K562 (cell line): ENCODE measurements at regions not wholly inside any gene's neighbourhood (a gene's known extent, or its start where the extent isn't known, plus 50 kb on each side); places are given as distances from the start of the nearest gene placed in this dataset.

Experiments
- ATAC-seq: fragments of 200-7000 bp; cut with Tn5 transposase; 3 replicates; pipeline ENCODE4 v1.9.1; 2020; ENCODE audit warnings: moderate library complexity
- BruUV-seq: library from RNA; stranded (reverse); fragments of 400-500 nt; replicated peaks from 2 replicates; lab custom pipeline; 2021; lab: Mats Ljungman, UMichigan
- CTCF ChIA-PET: fragments of 300-600 bp; formaldehyde crosslinking; extraction: SDS; loops from one replicate; lab custom pipeline; 2021; ENCODE audit warnings: low intra/inter-chr PET ratio; lab: Yijun Ruan, JAX
- POLR2A ChIA-PET: fragments of 300-600, 350-650 bp; sonication (Branson Sonifier 250); formaldehyde crosslinking; extraction: SDS; loops from one replicate; lab custom pipeline; 2021; ENCODE audit warnings: antibody characterized with exemption, inconsistent platforms; lab: Yijun Ruan, JAX
- DNase-seq, 4 experiments: peaks; one replicate each; pipeline versions ENCODE4 v3.0.0 to v3.0.0-alpha.2; 2011 to 2018; ENCODE audit warnings: low spot score in 3 of 4, mixed read lengths in 3 of 4; ENCODE audit errors: extremely low read depth in 1 of 4
- FAIRE-seq: peaks from 2 replicates; lab custom pipeline; 2011; peaks lifted over from hg19 to GRCh38; lab: Jason Lieb, UNC
- H2AFZ ChIP-seq: 2 replicates; pipeline ENCODE4 v1.6.0; 2011; ENCODE audit warnings: low read depth, low read length, control low read depth, inconsistent platforms
- H3K27ac ChIP-seq: fragments of 200-600 bp; 3 replicates; pipeline ENCODE4 v1.8.0; 2011; ENCODE audit warnings: low read depth, mild to moderate bottlenecking, control low read depth, inconsistent platforms, low read length, moderate library complexity, mixed read lengths; ENCODE audit errors: extremely low read depth
- H3K27me3 ChIP-seq, 2 experiments: fragments of 300-600 bp in 1 of 2; 2 replicates in 1 of 2; 3 replicates in 1 of 2; pipeline versions ENCODE4 v1.6.0 to v1.8.0; 2011; ENCODE audit warnings: inconsistent platforms in 2 of 2, low read length in 2 of 2, mild to moderate bottlenecking in 1 of 2, mixed read lengths in 1 of 2, moderate library complexity in 1 of 2; ENCODE audit not compliant: control insufficient read depth in 2 of 2, insufficient read depth in 2 of 2
- H3K36me3 ChIP-seq: fragments of 300-600 bp; 3 replicates; pipeline ENCODE4 v1.8.0; 2011; ENCODE audit warnings: mild to moderate bottlenecking, low read length, inconsistent platforms; ENCODE audit not compliant: control insufficient read depth, insufficient read depth
- H3K4me1 ChIP-seq, 2 experiments: fragments of 200-600 bp in 1 of 2; replicated peaks in 1 of 2; 2 replicates in 1 of 2; 3 replicates in 1 of 2; pipeline versions ENCODE4 v1.5.1 to v1.8.0; 2011; ENCODE audit warnings: inconsistent platforms in 2 of 2, low read length in 2 of 2, mild to moderate bottlenecking in 1 of 2, mixed read lengths in 1 of 2, moderate library complexity in 1 of 2; ENCODE audit not compliant: control insufficient read depth in 2 of 2, insufficient read depth in 2 of 2
- H3K4me2 ChIP-seq: 2 replicates; pipeline ENCODE4 v1.6.1; 2011; ENCODE audit warnings: low read length, control low read depth, inconsistent platforms, mixed read lengths; ENCODE audit not compliant: insufficient read depth
- H3K4me3 ChIP-seq: fragments of 200-600 bp; sonication (generic), shearing (Covaris generic); 2 replicates; pipeline ENCODE4 v1.5.1; 2016; ENCODE audit warnings: control low read depth, inconsistent platforms
- H3K79me2 ChIP-seq: fragments of 200-600 bp; 3 replicates; pipeline ENCODE4 v1.8.0; 2011; ENCODE audit warnings: low read length, inconsistent platforms; ENCODE audit not compliant: control insufficient read depth, insufficient read depth
- H3K9ac ChIP-seq, 2 experiments: 2 replicates each; pipeline versions ENCODE4 v1.6.0 to v1.6.1; 2011; ENCODE audit warnings: low read depth in 2 of 2, low read length in 2 of 2, control low read depth in 1 of 2, inconsistent platforms in 1 of 2, mild to moderate bottlenecking in 1 of 2, mixed read lengths in 1 of 2; ENCODE audit not compliant: insufficient read depth in 1 of 2
- H3K9me1 ChIP-seq: one replicate; pipeline ENCODE4 v1.6.0; 2011; ENCODE audit warnings: inconsistent platforms, mild to moderate bottlenecking, low read length, moderate library complexity; ENCODE audit not compliant: control insufficient read depth, insufficient read depth
- H3K9me3 ChIP-seq: replicated peaks from 2 replicates; pipeline ENCODE4 v1.5.1; 2011; ENCODE audit warnings: low read depth, low read length, inconsistent platforms; ENCODE audit not compliant: control insufficient read depth, insufficient read depth
- H4K20me1 ChIP-seq: replicated peaks from 2 replicates; pipeline ENCODE4 v1.6.1; 2011; ENCODE audit warnings: low read length, inconsistent platforms, mixed read lengths; ENCODE audit not compliant: control insufficient read depth, insufficient read depth
- CC2D1A ChIP-seq: fragments of 450-650 bp; IDR thresholded peaks from 2 replicates; pipeline ENCODE4 v1.6.1; 2017; ENCODE audit warnings: mild to moderate bottlenecking
- E2F5 ChIP-seq: sonication (generic); formaldehyde crosslinking; IDR thresholded peaks from 2 replicates; pipeline ENCODE4 v1.8.0; 2022; ENCODE audit warnings: mild to moderate bottlenecking, missing genetic modification reagents
- ERF ChIP-seq: fragments of 450-650 bp; formaldehyde crosslinking; IDR thresholded peaks from 2 replicates; pipeline ENCODE4 v1.4.0; 2020; ENCODE audit warnings: mild to moderate bottlenecking, mixed read lengths
- FUS ChIP-seq: fragments of 200-400 bp; formaldehyde crosslinking; optimal IDR thresholded peaks from 2 replicates; pipeline ENCODE3; 2017; ENCODE audit warnings: low read depth, low read length
- GTF2A2 ChIP-seq: IDR thresholded peaks from 2 replicates; pipeline ENCODE4 v1.6.1; 2016; ENCODE audit warnings: mild to moderate bottlenecking, missing genetic modification characterization, missing compliant biosample characterization
- HOMEZ ChIP-seq: fragments of 250-450 bp; sonication (Bioruptor Pico); IDR thresholded peaks from 2 replicates; pipeline ENCODE4 v1.4.0; 2020; ENCODE audit warnings: mild to moderate bottlenecking, moderate library complexity
- SMARCB1 ChIP-seq: IDR thresholded peaks from 2 replicates; pipeline ENCODE4 v1.6.1; 2011; ENCODE audit warnings: improper control_type of control experiment, low read depth; ENCODE audit not compliant: insufficient read length
- ZNF133 ChIP-seq: fragments of 250-450 bp; sonication (Bioruptor Pico); IDR thresholded peaks from 2 replicates; pipeline ENCODE4 v1.4.0; 2020; ENCODE audit warnings: mild to moderate bottlenecking
- ZNF217 ChIP-seq: sonication (generic); formaldehyde crosslinking; IDR thresholded peaks from 2 replicates; pipeline ENCODE4 v1.8.0; 2022; ENCODE audit warnings: mild to moderate bottlenecking, missing genetic modification reagents
- ZNF354B ChIP-seq: fragments of 250-450 bp; sonication (Bioruptor Pico); IDR thresholded peaks from 2 replicates; pipeline ENCODE4 v1.4.0; 2020
- ZNF551 ChIP-seq: fragments of 250-450 bp; sonication (Bioruptor Pico); IDR thresholded peaks from 2 replicates; pipeline ENCODE4 v1.5.0; 2021; ENCODE audit warnings: mild to moderate bottlenecking, moderate library complexity
- ZNF79 ChIP-seq: fragments of 250-450 bp; sonication (Bioruptor Pico); IDR thresholded peaks from 2 replicates; pipeline ENCODE4 v1.4.0; 2020; ENCODE audit warnings: low read depth, mild to moderate bottlenecking, moderate library complexity
- WGBS: fragments of 100-300 bp; shearing (Covaris generic); methylation state at CpG from one replicate; pipeline ENCODE4 v1.1.6; 2016; ENCODE audit warnings: low coverage, mixed read lengths; ENCODE audit not compliant: insufficient coverage; ENCODE audit errors: missing lambda C conversion rate; 5-methylcytosine and 5-hydroxymethylcytosine counted together
- in situ Hi-C: fragments of 300-500 bp; cut with MboI; formaldehyde crosslinking; loops from 4 replicates; pipeline ENCODE4 v1.15.0; 2018; ENCODE audit warnings: inconsistent platforms, mixed read lengths
- intact Hi-C: fragments of 100-400 bp; cut with micrococcal nuclease; formaldehyde crosslinking; loops from 2 replicates; pipeline ENCODE4 v1.14.2; 2022
- TF ChIP-seq, protein P1 (sequence below): fragments of 450-650 bp; IDR thresholded peaks from 2 replicates; pipeline ENCODE4 v1.6.1; 2016; ENCODE audit warnings: antibody characterized with exemption
- TF ChIP-seq, protein P2 (sequence below): fragments of 250-450 bp; sonication (Bioruptor Pico); IDR thresholded peaks from 2 replicates; pipeline ENCODE4 v1.9.0; 2021; ENCODE audit warnings: mild to moderate bottlenecking, inconsistent platforms
- TF ChIP-seq, protein P3 (sequence below): sonication (generic); formaldehyde crosslinking; IDR thresholded peaks from 2 replicates; pipeline ENCODE4 v1.8.1; 2022; ENCODE audit warnings: missing genetic modification reagents

- no peak for TF ChIP-seq E2F5 (CRISPR knock-in tag)
- TF ChIP-seq CC2D1A, result no peak
- no peak for TF ChIP-seq ZNF551 (CRISPR knock-in tag)
These were observed 229.8 kb upstream of the PLSCR5 start (continued) for GRCh38 chr3:146834917-146835316.

DNA sequence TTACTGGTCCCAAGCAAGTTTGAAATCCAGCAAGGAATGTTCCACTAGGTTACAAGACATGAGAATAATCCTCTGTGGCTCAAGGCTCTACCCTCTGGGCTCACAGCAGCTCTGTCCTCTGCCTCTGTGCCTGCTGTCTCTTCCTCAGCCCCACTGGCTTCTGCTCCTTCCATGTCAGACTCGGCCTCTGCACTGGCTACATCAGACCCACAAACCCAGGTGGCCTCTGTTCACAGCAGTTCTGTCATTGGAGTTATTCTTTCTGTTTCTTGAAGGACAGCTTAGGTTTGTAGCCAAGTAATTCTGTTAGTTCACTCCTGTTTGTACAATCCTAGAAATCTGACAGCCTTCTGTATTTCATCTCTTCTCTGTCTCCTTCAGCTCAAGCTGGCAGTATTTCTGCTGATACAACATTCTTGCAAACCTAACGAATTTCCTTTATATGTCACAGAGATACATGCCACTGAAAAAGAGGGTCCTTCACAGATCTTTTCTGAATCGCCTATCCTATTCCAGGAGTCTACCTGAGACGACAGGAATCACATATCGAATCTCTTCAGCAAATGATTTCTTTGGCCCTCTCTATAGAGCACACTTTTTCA, 227.8 kb upstream of the PLSCR5 start:
- Histone ChIP-seq H3K9me3 (no peaks in the 10 kb centered on the region), H3K4me2 (no peak overlapping the region), H3K4me3 (no peak overlapping the region), H3K27me3 (no peaks in the 10 kb centered on the region), H3K9me1 (no peaks in the 10 kb centered on the region), H3K36me3 (no peaks in the 10 kb centered on the region), H3K27ac (no peak overlapping the region), H3K79me2 (no peaks in the 10 kb centered on the region), H4K20me1 (no peaks in the 10 kb centered on the region), H2AFZ (no peak overlapping the region), H3K4me1 (no peaks in the 10 kb centered on the region), H3K9ac (no peak overlapping the region)
- ChIA-PET POLR2A (no interaction called here), CTCF (interaction anchor here (0.7 kb wide), 1 partner anchor 16 kb away, joined by 3 read pairs; no protein-coding TSS in a partner anchor)
- 0% methylated on average over 5 of the region's 5 CpGs for WGBS
- intact Hi-C loops, result no loop called here
- in situ Hi-C loops, result no loop called here
- DNase-seq (no peak), ATAC-seq (no peak), FAIRE-seq (no peak)
- BruUV-seq, result no TSS peak
- TF ChIP-seq ZNF79 (CRISPR knock-in tag) (no peak), FUS (no peak), HOMEZ (CRISPR knock-in tag) (no peak), GTF2A2 (tag) (no peak), ZNF217 (CRISPR knock-in tag) (no peak), SMARCB1 (no peak), ERF (CRISPR knock-in tag) (no peak), ZNF354B (CRISPR knock-in tag) (no peak), ZNF133 (CRISPR knock-in tag) (no peak)
- TF ChIP-seq, protein P1, sequence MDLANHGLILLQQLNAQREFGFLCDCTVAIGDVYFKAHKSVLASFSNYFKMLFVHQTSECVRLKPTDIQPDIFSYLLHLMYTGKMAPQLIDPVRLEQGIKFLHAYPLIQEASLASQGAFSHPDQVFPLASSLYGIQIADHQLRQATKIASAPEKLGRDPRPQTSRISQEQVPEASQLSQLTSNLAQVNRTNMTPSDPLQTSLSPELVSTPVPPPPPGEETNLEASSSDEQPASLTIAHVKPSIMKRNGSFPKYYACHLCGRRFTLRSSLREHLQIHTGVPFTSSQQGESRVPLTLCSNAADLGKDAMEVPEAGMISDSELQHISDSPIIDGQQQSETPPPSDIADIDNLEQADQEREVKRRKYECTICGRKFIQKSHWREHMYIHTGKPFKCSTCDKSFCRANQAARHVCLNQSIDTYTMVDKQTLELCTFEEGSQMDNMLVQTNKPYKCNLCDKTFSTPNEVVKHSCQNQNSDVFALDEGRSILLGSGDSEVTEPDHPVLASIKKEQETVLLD, result no peak
- TF ChIP-seq, protein P2, sequence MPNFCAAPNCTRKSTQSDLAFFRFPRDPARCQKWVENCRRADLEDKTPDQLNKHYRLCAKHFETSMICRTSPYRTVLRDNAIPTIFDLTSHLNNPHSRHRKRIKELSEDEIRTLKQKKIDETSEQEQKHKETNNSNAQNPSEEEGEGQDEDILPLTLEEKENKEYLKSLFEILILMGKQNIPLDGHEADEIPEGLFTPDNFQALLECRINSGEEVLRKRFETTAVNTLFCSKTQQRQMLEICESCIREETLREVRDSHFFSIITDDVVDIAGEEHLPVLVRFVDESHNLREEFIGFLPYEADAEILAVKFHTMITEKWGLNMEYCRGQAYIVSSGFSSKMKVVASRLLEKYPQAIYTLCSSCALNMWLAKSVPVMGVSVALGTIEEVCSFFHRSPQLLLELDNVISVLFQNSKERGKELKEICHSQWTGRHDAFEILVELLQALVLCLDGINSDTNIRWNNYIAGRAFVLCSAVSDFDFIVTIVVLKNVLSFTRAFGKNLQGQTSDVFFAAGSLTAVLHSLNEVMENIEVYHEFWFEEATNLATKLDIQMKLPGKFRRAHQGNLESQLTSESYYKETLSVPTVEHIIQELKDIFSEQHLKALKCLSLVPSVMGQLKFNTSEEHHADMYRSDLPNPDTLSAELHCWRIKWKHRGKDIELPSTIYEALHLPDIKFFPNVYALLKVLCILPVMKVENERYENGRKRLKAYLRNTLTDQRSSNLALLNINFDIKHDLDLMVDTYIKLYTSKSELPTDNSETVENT (CRISPR knock-in tag), result no peak
- TF ChIP-seq, protein P3, sequence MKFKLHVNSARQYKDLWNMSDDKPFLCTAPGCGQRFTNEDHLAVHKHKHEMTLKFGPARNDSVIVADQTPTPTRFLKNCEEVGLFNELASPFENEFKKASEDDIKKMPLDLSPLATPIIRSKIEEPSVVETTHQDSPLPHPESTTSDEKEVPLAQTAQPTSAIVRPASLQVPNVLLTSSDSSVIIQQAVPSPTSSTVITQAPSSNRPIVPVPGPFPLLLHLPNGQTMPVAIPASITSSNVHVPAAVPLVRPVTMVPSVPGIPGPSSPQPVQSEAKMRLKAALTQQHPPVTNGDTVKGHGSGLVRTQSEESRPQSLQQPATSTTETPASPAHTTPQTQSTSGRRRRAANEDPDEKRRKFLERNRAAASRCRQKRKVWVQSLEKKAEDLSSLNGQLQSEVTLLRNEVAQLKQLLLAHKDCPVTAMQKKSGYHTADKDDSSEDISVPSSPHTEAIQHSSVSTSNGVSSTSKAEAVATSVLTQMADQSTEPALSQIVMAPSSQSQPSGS (CRISPR knock-in tag), result no peak
